ENCODE measurements at regions not wholly inside any gene's neighbourhood (a gene's known extent, or its start where the extent isn't known, plus 50 kb on each side); places are given as distances from the start of the nearest gene placed in this dataset.
"Not testable (repeated sequence)": the region's sequence is repeated elsewhere in the genome, so short reads cannot be mapped to it uniquely, and the experiment has no call there.

DNA sequence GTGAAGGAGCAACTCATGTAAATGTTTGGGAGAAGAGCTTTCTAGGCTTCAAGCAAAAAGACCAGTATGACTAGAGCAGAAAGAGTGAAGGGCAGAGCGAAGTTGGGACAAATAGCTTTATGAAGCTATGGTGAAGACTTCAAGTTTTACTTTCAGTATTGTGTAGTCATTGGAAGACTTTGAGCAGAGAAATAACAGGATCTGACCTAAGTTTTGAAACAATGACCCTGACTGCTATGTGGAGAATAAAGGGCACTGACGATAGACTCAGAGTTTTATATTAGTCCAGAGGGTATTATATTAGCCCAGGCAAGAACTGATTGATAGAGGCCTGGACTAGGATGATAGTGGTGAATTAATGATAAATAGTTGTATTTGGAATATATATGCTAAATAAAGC lies 187.3 kb downstream of the KTN1 start:
- no peak for DNase-seq (ENCODE audit: low read depth in 2 of 2)

DNA sequence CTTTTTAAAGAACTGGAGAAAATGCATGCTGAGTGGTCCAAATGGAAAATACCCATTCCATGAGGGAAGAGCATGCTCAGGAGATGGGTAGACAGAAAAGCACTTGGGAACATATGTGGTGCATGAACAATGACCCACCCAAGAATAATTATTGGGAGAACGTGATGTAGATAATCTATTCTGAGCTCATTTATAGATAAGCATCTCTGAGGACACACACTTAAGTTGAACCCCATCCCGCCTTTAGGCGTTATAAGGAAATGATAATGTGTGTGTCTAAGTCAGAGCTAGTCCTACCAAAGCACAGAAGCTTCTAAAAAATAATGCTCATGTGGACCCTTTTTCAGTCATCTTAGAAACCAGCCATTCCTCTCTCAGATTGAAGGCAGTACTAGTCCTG lies 189.9 kb downstream of the KTN1 start:
- DNase-seq (ENCODE audit: low read depth in 2 of 2), result no peak

DNA sequence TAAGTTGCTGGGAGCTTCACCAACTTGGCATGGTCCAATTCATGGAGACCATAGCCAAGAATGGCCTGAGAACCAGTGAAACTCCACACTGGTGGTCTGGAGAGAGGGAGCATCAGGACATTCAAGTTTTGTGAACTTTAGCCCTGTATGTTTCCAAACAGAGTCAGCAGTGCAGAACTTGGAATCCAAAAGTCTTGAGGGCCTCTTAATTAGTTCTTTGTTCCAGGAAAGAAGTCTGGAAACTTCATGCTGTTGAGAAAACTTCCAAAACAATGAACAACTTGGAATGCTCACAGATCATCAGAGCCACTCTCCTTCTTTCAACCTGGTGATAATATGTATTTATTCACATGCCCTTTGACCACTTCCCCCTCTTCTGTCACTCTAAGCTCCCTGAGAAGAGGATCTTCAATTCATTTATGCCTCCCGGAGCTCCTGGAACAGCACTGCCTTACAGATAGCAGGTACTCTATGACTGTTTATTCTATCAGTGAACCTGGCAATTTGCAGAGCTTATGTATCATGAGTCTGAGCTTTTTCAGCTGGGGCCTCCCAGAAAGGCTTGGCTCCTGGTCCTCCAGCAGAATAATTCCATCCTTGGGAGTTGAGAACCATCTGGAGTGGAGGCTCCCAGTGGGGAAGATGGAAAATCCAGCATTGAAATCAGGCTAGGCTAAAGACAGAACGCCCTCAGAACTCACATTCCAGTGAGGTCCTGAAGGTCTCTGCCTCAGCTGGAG lies 191.4 kb downstream of the KTN1 start:
- no peak for DNase-seq (ENCODE audit: low read depth in 2 of 2)

DNA sequence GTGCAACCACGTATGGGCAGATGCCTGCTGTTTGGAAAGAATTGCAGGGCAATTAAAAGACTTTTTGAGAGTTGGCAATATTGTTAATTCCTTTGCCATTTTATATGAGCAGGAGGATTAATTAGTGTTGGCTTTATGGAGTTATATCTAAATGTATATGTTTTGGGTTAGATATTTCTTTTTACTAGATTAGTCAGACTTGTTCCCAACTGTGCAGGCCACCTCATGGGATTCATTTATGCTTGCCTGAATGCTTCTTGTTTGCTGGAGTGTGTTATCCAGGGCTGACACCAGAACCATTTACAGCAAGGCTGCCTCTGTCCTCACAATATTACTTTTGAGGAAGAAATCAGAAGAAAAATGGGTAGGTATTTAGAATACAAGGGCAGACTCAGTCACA lies 192.5 kb downstream of the KTN1 start:
- DNase-seq (ENCODE audit: low read depth in 2 of 2), result no peak

DNA sequence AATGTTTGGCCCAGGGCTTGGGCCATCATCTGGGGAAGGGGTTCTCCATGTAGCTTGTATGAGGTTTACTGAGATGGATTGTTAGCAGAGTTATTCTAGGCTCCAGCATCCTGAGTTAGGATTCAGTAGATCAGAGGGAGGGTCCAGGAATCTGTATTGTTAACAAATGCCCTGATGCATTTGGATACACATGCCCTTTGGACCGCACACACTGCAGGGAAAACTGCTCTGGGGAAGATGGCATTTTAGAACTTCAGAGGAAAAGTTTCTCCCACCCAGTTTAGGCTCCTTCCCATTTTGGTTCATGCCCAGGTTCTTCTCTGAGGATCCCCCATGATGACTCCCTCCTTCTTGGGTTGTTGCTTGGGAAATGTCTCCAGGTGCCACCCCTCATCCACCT lies 193.3 kb downstream of the KTN1 start:
- DNase-seq (ENCODE audit: low read depth in 2 of 2), result no peak

DNA sequence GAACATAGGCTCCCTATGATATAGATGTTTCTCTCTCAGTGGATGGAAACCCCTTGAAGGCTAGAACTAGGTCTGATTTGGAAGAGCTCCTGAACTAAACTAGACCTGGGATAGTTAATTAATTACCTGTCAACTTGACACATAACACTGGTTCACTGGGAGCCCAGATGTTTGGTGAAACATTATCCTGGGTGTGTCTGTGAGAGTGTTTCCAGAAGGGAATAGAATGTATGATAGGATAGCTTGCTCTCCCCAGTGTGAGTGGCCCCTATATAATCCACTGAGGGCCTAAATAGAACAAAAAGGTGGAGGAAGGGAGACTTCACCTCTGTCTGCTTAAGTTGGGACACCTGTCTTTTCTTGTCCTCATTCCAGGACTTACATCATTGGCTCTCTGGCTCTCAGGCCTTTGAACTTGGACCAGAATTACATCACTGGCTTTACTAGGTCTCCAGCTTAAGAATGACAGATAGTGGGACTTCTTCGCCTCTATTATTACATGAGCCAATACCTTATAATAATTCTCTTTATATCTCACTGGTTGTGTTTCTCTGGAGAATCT lies 194.1 kb downstream of the KTN1 start:
- DNase-seq (ENCODE audit: low read depth in 2 of 2), result no peak

DNA sequence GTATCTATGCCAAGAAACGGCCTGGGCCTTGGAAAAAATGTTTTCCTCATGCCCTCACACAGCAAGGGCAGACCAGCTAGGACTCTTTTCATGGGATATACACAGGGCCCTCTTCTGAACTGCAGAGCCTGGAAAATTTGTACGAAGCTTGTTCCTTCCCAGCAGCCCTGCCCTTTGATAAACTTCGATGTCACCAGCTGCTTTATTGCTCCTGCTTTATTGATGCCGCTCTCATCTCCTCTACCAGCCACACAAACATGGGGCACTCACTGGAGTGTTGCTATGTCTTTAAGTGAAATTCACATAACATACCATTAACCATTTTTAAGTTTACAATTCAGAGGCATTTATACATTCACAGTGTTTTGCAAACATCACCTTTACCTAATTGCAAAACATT lies 197.9 kb downstream of the KTN1 start:
- DNase-seq (ENCODE audit: low read depth in 2 of 2), result no peak

DNA sequence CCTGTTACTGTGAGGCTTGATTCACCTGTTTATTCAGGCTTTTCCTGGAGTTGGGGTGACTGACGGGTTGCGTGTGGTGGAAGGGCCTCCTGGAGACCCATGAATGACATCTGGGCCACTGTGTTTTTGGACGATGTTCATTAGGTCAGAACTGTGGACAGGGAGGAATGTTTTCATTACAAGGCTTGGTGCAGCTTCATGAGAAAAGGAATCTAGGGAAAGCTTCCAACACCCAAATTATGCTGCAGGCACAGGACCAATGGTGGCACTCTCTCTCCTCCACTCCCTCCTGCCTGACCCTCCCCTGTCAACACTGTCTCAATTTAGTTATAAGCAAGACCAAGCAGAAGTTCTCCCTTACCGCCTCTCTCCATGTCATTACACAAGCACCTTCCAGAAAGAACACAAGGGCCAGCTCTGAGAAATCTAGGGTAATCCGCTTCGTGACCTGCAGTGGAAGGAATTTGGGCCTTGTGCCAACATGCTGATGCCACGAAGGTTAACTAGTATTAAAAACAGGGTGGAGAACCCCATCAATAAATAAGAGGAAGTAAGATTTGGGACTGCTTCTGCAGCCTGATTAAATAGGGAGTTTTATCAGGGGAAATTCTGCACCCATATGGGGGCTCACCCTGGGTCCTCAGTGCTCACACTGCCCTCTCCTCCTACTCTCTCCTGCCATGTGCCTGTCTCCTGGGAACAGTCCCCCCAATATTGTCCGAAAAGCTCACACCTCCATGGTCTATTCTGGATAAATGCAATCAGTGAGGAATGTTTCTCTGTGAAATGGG lies 200.3 kb downstream of the KTN1 start:
- no peak for DNase-seq (ENCODE audit: low read depth in 2 of 2)

DNA sequence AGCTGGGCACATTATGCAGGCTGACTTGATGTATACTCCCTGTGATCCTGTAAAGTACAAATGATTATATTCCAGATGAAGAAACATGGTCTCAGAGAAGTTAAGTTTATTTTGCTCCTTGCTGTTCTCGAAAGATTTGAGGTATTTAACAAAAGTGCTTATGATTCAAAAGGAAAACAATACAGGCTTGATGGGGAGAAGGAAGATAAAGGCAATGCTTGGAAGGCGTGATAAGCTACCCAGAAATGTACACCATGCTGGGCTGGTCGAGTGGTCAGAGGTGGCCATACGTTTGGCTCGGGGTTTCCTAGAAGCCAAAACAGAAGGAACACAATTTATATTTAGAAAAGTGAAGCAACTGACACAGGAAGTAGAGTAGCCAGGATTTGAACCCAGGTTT lies 201.0 kb downstream of the KTN1 start:
- DNase-seq (ENCODE audit: low read depth in 2 of 2), result no peak

DNA sequence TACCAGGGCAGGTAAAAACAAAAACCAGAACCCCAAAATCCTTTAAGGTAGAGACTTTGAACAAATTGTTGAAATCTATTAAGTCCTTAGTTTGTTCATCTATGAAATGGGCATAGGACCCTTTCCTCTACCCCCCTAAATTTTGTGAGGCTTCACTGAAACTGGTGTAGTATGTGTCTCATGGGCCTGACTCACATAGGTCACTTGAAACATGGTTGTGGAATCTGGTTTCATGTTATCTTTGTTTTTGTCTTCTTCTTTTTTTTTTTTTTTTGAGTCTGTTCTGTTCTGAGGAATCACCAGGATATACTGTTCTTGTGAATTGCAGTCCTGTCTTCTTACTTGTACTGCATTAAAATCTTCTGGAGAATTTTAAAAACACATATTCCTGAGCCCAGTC lies 202.2 kb downstream of the KTN1 start:
- DNase-seq (ENCODE audit: low read depth in 2 of 2), result no peak

DNA sequence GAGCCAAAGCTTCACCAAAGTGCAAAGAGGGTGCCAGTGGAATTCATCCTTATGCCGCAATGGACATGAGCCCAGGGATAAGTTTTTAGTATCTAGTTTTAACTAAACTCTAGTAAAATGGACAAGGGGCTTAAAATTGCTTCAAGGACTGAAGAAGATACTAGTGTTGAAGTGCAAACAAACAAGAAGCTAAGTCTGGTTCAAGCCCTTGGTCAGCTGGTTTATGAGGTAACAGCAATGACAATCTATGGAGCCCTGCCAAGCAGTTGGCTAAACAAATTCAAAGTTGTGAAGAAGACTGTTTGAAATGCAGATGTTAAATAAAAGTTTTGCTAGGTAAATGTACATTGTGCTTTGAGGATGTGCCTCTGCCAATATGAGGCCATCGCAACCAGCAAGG lies 209.4 kb downstream of the KTN1 start:
- no peak for DNase-seq (ENCODE audit: low read depth in 2 of 2)

DNA sequence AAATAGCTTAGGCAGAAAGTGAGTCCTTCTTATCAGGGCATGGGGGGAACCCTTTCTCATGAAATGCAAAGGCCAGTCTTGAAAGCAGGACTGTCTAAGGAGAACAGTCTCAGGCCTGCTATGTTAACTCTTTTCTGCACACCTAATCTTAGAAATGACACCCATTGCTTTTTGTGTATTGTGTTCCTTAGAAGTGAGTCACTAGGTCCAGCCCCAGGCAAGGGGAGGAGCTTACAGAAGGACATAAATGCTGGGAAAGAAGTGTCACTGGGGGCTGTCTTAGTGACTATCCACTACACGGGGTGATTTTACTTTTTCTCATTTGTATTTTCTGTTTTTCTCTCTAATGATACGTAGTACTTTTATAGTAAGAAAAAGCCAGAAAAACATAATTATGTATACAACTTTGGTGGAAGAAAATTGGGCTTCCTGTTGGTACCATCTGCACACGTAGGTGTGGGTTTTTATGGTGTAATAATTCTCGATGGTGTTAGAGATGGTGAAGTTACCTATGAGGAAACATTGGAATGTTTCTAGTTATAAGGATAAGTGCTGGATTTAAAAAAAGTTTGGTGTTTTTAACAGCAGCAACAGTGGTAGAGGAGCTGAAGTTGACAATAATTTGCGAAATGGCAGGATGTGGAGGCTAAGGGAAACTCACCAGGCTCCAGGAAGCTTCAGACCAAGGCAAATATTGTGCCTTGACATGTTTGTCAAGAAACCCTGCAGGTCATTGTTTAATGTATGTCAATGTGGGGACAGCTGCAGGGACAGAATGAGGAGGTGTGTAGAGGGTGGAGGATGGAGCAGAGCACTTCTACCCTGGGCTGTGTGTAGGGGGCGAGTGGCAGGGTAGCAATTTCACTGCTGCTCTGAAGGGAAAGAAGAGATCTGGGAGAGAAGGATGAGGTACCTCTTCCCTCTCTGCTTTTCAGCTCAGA lies 214.9 kb downstream of the KTN1 start:
- DNase-seq (ENCODE audit: low read depth in 2 of 2), result no peak

DNA sequence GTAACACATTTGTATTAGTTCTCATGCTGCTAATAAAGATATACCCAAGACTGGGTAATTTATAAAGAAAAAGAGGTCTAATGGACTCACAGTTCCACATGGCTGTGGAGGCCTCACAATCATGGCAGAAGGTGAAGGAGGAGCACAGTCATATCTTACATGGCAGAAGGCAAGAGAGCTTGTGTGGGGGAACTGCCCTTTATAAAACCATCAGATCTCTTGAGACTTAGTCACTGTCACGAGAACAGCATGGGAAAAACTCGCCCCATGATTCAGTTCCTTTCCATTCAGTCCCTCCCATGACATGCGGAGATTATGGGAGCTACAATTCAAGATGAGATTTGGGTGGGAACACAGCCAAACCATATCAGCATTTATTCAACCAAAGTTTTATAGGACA lies 216.5 kb downstream of the KTN1 start:
- DNase-seq (ENCODE audit: low read depth in 2 of 2), result not testable (repeated sequence)

DNA sequence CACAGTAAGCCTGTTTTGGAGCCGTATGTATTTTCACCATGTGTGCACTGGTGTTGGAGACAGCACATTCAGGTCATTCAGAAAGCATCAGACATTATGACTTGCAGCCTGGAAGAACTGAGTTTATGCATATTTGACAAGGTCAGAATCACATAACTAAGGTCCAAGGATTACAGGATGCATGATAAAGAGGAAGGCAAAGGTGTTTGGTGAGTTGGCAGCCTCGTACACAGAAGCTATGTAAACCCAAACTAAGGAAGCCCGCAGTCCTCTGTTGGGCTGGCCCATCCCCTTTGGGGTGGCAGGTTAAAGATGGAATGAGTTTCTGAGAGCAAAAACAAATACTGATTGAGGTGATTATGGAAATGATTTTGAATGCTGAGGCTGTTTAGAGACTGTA lies 218.4 kb downstream of the KTN1 start:
- no peak for DNase-seq (ENCODE audit: low read depth in 2 of 2)

DNA sequence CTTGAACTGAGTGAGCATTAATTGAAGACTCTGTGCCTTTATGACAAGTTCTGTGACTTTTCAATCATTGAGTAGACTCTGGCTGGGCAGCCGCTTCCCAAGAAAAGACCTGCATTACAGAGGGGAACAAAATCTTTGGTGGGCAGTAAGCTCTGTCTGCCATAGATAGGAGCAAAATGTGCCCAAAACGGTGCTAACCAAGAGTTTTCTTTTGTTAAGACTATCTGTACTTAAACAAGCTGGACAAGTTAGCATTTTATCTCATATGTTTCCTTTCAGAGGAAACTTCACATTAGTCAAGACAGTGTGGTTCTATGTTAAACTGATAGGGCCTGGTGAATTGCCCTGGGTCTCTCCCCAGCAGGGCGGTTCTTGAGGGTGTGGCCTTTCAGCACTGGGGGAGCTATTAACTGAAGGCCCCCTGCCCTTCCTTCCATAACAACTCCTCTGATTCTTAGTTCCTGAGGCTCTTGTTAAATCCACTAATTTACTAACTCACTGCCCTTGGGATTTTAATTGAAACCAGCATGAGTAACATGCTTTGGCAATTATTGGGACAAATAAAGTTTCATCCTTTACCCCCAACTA lies 219.6 kb downstream of the KTN1 start:
- no peak for DNase-seq (ENCODE audit: low read depth in 2 of 2)

DNA sequence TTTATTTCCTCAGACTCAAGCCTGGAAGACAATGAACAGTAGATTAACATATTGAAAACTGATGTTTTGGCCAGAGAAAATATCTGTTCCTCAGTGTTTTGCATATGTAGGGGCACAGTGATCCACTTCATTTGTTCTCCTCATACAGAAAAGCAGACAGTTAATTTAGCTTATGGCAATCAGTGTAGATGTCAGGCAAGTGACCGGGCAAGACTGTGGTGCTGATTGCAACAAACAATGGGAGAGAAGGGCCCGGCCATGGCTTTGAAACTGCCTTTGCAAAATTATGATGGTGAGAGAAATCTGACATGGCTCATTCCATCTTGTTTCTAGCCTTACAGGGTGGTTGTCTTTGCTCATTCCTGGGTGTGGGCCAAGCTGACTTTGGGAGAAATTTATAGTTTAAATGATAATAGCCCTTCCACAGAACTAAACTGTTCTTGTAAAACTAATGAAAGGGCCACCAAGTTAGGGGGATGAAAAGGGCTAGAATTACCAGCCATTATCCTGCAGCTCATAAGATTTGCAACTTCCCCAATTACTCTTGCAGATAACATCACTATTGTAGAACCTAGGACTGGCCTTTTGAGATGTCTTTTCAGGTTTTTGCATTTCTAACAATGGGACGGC lies 220.3 kb downstream of the KTN1 start:
- no peak for DNase-seq (ENCODE audit: low read depth in 2 of 2)

DNA sequence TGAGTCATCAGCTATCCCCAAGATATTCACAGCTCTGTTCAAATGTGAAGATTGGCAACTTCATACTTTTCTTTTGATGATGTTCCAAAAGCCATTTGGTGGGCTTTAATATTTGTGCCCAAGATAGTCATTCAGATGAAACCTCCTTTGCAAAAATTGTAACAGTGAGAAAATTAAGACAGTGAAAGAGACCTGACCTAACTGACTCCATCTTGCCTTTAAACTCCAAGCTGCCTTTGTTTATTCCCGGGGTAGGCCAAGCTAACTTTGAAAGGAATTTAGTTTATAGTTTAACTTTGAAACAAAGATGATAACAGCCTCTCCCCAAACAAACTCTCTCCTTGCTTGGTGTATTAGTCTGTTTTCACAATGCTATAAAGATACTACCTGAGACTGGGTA lies 221.1 kb downstream of the KTN1 start:
- DNase-seq (ENCODE audit: low read depth in 2 of 2), result no peak

DNA sequence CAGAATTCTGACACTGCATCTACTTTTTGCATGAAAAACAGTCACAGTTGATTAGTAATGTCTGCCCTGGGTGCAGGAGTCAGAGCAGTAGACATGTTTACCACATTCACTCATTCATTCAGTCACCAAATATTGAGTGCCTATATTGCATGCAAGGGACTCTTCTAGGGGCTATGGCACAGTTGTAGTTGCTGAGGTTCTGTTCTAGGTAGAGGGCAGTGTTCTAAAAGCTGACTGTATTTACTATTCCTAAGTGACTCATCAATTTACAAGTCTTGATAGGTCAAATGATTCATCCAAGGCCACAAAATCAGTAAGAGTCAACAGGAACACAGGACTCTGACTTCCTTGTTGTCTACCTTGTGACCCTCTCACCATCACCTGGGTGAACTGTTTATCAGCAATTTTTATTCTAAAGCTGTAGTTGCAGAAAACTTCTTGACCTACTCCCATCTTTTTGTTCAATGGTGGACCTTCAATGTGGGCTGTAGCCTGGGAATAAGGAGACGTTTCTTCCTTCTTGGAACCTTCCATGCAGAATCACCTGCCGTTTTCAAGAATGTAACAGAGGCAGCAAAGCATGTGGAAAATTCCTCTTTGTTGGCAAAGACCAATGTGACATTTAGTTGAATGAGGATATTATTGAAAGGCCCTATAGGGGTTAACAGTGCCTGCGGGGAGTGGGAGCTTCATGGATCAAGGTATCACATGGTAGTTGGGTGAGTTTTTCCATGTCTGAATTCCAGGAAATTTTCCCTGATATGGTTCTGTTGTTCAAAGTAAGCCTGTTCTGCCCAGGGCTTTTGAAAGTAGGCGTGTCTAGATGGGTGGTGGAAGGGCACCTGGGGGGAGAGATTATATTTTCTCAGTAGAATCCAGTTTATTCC lies 223.2 kb downstream of the KTN1 start:
- DNase-seq (ENCODE audit: low read depth in 2 of 2), result no peak

DNA sequence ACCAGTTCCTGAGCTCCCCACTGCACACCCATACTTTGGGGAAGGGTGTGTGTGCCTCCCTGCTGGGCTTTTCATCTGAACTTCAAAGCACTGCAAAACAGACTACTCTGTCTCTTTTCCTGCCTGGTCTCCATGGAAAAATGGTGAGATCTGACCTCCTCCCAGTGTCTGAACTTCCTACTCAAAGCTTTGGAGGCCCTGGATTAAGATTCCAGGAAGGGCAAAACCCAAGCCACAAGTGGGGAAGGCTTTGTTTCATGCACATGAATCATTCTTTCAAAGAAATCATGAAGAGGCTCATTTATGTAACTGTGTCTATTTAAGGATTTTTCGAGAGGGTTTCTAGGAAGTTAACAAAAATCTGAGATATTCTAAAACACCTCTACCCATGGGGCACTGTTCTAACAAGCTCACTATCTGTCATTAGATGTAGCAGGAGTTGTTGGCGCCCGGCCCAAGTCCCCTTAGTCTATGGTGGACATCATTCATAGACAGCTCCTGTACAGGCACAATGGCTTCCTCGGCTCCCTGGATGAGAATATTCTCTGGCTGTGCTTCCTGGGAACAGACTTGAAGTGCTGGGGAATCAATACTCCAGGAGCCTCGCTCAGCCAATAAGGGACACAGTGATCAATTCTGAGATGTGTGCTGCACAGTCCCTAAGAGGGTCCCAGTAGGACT lies 224.0 kb downstream of the KTN1 start:
- DNase-seq (ENCODE audit: low read depth in 2 of 2), result no peak

DNA sequence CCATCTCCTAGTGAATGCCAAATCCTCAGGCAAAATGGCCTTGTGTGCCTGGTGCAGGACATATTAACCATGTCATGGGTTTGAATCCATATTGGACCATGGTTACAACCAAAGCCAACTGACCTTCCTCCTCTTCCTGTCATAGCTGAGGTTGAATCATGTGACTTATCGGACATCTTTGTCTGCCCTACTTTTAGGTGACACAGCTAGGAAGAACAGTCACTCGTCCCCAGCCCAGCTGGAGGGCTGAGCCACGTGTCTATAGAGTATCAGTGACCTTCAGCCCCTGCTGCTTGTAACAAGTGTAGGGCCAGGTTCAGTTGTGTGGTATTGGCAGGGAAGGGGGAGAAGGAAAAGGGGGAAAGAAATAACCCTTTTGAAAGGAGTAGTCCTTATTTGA lies 225.2 kb downstream of the KTN1 start:
- no peak for DNase-seq (ENCODE audit: low read depth in 2 of 2)

Data from stimulated activated CD8-positive, alpha-beta memory T cell treated with anti-CD3 and anti-CD28 coated beads, Interleukin-7, amount 100 ng/mL, for 4 hours (primary cell).